Kidney glomerular epithelial cell (primary cell): ENCODE measurements at regions not wholly inside any gene's neighbourhood (a gene's known extent, or its start where the extent isn't known, plus 50 kb on each side); places are given as distances from the start of the nearest gene placed in this dataset.

Experiments
- DNase-seq: peaks from one replicate; lab custom pipeline; 2025; lab: John Stamatoyannopoulos, UW

- DNase-seq, result no peak
Observed at GRCh38 chr15:66947471-66947870, 117.9 kb upstream of the SMAD3 start.

- DNase-seq, result no peak
Observed at GRCh38 chr15:66948294-66948693, 117.1 kb upstream of the SMAD3 start.

GRCh38 chr15:66950114-66950513 lies 115.3 kb upstream of the SMAD3 start:
- DNase-seq, result no peak

GRCh38 chr15:66951531-66952320 lies 113.7 kb upstream of the SMAD3 start:
- DNase-seq, result peak; percentile 65

GRCh38 chr15:66952756-66953522 lies 112.5 kb upstream of the SMAD3 start:
- DNase-seq, result no peak

GRCh38 chr15:66953523-66954229 lies 111.7 kb upstream of the SMAD3 start:
- DNase-seq, result no peak

- DNase-seq, result no peak
Observed at GRCh38 chr15:66954601-66955000, 110.8 kb upstream of the SMAD3 start.

GRCh38 chr15:66955001-66955516 lies 110.3 kb upstream of the SMAD3 start:
- DNase-seq, result no peak

GRCh38 chr15:66955871-66956585 lies 109.4 kb upstream of the SMAD3 start:
- DNase-seq, result peak; percentile 74

- DNase-seq, result no peak
Observed at GRCh38 chr15:66956672-66957430, 108.6 kb upstream of the SMAD3 start.

- no peak for DNase-seq
Observed at GRCh38 chr15:66957431-66957720, 108.0 kb upstream of the SMAD3 start.

- no peak for DNase-seq
Observed at GRCh38 chr15:66959066-66959465, 106.3 kb upstream of the SMAD3 start.

GRCh38 chr15:66959875-66960274 lies 105.5 kb upstream of the SMAD3 start:
- no peak for DNase-seq

GRCh38 chr15:66960519-66960918 lies 104.9 kb upstream of the SMAD3 start:
- DNase-seq, result no peak

GRCh38 chr15:66961407-66961884 lies 104.0 kb upstream of the SMAD3 start:
- DNase-seq, result no peak

GRCh38 chr15:66961901-66962300 lies 103.5 kb upstream of the SMAD3 start:
- no peak for DNase-seq

- DNase-seq, result no peak
Observed at GRCh38 chr15:66962522-66962921, 102.9 kb upstream of the SMAD3 start.

GRCh38 chr15:66963084-66963483 lies 102.3 kb upstream of the SMAD3 start:
- DNase-seq, result no peak

GRCh38 chr15:66963710-66964109 lies 101.7 kb upstream of the SMAD3 start:
- DNase-seq, result no peak

GRCh38 chr15:66964111-66964738 lies 101.2 kb upstream of the SMAD3 start:
- no peak for DNase-seq

GRCh38 chr15:66964791-66965190 lies 100.6 kb upstream of the SMAD3 start:
- no peak for DNase-seq
